ENCODE measurements at regions not wholly inside any gene's neighbourhood (a gene's known extent, or its start where the extent isn't known, plus 50 kb on each side); places are given as distances from the start of the nearest gene placed in this dataset.

GRCh38 chr10:46216003-46216634, 70.7 kb upstream of the ANTXRL start (continued):
- TF ChIP-seq BCL11A (IDR thresholded peaks at IDR 0.05; ENCODE audit: low read depth in 2 of 2, low read length in 2 of 2) (no peak), RFX5 (IDR thresholded peaks at IDR 0.05; ENCODE audit: borderline replicate concordance, low read depth, low read length) (no peak), CBX5 (IDR thresholded peaks at IDR 0.05; ENCODE audit: low read depth, low read length) (no peak), EGR1 (IDR thresholded peaks at IDR 0.05; ENCODE audit: borderline replicate concordance, low read depth, low read length) (no peak), SIX5 (IDR thresholded peaks at IDR 0.05; ENCODE audit: low read depth, low read length) (no peak), JUND (IDR thresholded peaks at IDR 0.05; ENCODE audit: low read length) (no peak), MAX (IDR thresholded peaks at IDR 0.05) (no peak)
